ENCODE measurements at regions not wholly inside any gene's neighbourhood (a gene's known extent, or its start where the extent isn't known, plus 50 kb on each side); places are given as distances from the start of the nearest gene placed in this dataset.

DNA sequence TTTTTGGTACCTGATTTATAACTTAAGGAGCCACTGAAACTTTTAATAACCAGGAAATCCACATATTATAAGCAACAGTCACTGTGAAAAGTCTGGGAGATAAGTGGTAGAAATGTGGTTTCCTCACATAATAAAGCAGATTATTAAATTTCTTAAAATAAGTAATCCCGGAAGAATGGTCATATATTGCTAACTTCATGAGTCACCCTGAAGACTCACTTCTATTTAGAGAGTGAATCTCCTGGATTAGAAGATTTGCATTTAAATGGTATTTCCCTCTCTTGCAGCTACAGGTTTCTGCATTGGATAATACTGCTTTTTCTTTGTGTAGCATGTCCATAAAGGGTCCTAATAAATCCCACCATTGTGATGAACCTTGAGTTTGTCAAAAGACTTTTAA is 1286.8 kb upstream of the CDH8 start:
- TF ChIP-seq, protein P1, sequence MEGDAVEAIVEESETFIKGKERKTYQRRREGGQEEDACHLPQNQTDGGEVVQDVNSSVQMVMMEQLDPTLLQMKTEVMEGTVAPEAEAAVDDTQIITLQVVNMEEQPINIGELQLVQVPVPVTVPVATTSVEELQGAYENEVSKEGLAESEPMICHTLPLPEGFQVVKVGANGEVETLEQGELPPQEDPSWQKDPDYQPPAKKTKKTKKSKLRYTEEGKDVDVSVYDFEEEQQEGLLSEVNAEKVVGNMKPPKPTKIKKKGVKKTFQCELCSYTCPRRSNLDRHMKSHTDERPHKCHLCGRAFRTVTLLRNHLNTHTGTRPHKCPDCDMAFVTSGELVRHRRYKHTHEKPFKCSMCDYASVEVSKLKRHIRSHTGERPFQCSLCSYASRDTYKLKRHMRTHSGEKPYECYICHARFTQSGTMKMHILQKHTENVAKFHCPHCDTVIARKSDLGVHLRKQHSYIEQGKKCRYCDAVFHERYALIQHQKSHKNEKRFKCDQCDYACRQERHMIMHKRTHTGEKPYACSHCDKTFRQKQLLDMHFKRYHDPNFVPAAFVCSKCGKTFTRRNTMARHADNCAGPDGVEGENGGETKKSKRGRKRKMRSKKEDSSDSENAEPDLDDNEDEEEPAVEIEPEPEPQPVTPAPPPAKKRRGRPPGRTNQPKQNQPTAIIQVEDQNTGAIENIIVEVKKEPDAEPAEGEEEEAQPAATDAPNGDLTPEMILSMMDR (IDR thresholded peaks at IDR 0.05) = no peak
- no peak for TF ChIP-seq POLR2A (IDR thresholded peaks at IDR 0.05)

All from vagina (tissue), 2 donors.